ENCODE measurements at regions not wholly inside any gene's neighbourhood (a gene's known extent, or its start where the extent isn't known, plus 50 kb on each side); places are given as distances from the start of the nearest gene placed in this dataset.

GRCh38 chr3:22691407-22691806, 511.7 kb upstream of the UBE2E2 start (continued):
- TF ChIP-seq, protein P1, sequence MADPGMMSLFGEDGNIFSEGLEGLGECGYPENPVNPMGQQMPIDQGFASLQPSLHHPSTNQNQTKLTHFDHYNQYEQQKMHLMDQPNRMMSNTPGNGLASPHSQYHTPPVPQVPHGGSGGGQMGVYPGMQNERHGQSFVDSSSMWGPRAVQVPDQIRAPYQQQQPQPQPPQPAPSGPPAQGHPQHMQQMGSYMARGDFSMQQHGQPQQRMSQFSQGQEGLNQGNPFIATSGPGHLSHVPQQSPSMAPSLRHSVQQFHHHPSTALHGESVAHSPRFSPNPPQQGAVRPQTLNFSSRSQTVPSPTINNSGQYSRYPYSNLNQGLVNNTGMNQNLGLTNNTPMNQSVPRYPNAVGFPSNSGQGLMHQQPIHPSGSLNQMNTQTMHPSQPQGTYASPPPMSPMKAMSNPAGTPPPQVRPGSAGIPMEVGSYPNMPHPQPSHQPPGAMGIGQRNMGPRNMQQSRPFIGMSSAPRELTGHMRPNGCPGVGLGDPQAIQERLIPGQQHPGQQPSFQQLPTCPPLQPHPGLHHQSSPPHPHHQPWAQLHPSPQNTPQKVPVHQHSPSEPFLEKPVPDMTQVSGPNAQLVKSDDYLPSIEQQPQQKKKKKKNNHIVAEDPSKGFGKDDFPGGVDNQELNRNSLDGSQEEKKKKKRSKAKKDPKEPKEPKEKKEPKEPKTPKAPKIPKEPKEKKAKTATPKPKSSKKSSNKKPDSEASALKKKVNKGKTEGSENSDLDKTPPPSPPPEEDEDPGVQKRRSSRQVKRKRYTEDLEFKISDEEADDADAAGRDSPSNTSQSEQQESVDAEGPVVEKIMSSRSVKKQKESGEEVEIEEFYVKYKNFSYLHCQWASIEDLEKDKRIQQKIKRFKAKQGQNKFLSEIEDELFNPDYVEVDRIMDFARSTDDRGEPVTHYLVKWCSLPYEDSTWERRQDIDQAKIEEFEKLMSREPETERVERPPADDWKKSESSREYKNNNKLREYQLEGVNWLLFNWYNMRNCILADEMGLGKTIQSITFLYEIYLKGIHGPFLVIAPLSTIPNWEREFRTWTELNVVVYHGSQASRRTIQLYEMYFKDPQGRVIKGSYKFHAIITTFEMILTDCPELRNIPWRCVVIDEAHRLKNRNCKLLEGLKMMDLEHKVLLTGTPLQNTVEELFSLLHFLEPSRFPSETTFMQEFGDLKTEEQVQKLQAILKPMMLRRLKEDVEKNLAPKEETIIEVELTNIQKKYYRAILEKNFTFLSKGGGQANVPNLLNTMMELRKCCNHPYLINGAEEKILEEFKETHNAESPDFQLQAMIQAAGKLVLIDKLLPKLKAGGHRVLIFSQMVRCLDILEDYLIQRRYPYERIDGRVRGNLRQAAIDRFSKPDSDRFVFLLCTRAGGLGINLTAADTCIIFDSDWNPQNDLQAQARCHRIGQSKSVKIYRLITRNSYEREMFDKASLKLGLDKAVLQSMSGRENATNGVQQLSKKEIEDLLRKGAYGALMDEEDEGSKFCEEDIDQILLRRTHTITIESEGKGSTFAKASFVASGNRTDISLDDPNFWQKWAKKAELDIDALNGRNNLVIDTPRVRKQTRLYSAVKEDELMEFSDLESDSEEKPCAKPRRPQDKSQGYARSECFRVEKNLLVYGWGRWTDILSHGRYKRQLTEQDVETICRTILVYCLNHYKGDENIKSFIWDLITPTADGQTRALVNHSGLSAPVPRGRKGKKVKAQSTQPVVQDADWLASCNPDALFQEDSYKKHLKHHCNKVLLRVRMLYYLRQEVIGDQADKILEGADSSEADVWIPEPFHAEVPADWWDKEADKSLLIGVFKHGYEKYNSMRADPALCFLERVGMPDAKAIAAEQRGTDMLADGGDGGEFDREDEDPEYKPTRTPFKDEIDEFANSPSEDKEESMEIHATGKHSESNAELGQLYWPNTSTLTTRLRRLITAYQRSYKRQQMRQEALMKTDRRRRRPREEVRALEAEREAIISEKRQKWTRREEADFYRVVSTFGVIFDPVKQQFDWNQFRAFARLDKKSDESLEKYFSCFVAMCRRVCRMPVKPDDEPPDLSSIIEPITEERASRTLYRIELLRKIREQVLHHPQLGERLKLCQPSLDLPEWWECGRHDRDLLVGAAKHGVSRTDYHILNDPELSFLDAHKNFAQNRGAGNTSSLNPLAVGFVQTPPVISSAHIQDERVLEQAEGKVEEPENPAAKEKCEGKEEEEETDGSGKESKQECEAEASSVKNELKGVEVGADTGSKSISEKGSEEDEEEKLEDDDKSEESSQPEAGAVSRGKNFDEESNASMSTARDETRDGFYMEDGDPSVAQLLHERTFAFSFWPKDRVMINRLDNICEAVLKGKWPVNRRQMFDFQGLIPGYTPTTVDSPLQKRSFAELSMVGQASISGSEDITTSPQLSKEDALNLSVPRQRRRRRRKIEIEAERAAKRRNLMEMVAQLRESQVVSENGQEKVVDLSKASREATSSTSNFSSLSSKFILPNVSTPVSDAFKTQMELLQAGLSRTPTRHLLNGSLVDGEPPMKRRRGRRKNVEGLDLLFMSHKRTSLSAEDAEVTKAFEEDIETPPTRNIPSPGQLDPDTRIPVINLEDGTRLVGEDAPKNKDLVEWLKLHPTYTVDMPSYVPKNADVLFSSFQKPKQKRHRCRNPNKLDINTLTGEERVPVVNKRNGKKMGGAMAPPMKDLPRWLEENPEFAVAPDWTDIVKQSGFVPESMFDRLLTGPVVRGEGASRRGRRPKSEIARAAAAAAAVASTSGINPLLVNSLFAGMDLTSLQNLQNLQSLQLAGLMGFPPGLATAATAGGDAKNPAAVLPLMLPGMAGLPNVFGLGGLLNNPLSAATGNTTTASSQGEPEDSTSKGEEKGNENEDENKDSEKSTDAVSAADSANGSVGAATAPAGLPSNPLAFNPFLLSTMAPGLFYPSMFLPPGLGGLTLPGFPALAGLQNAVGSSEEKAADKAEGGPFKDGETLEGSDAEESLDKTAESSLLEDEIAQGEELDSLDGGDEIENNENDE (IDR thresholded peaks at IDR 0.05; ENCODE audit: insufficient replicate concordance, low read length): peak; percentile 53
- TF ChIP-seq CHD1 (IDR thresholded peaks at IDR 0.05; ENCODE audit: low read depth, low read length) (no peak), SIRT6 (IDR thresholded peaks at IDR 0.05; ENCODE audit: low read length) (no peak), ATF2 (IDR thresholded peaks at IDR 0.05; ENCODE audit: low read length) (no peak), CHD2 (IDR thresholded peaks at IDR 0.05; ENCODE audit: low read length) (no peak), TBP (IDR thresholded peaks at IDR 0.05; ENCODE audit: low read depth, low read length) (0 out of 2 replicates have a peak, but pooled peaks have one; percentile 26), JUN (IDR thresholded peaks at IDR 0.05; ENCODE audit: low read depth, low read length) (no peak), MAFK (IDR thresholded peaks at IDR 0.05; ENCODE audit: low read depth, low read length) (no peak), TEAD4 (IDR thresholded peaks at IDR 0.05; ENCODE audit: low read depth, low read length) (no peak), RAD21 (IDR thresholded peaks at IDR 0.05 in 1 of 2, conservative IDR thresholded peaks at IDR 0.05 in 1 of 2; ENCODE audit: low read depth in 2 of 2, low read length in 2 of 2) (no peak), CBX8 (IDR thresholded peaks at IDR 0.05; ENCODE audit: borderline replicate concordance, low read depth, low read length) (no peak)

Measured in H1 (cell line).